B cell (primary cell): ENCODE measurements at regions not wholly inside any gene's neighbourhood (a gene's known extent, or its start where the extent isn't known, plus 50 kb on each side); places are given as distances from the start of the nearest gene placed in this dataset.

Source experiments
- ATAC-seq: fragments of 200-7000 bp; cut with Tn5 transposase; one replicate; pipeline ENCODE4 v1.10.0; 2021; ENCODE audit warnings: low read depth, mild to moderate bottlenecking, moderate number of reproducible peaks, moderate library complexity
- CTCF ChIA-PET: fragments of 350-600 bp; sonication (Branson Sonifier 250); formaldehyde crosslinking; loops from one replicate; lab custom pipeline; 2021; ENCODE audit warnings: antibody characterized with exemption, inconsistent platforms; lab: Charles Lee
- POLR2A ChIA-PET: fragments of 350-600 bp; sonication (Branson Sonifier 250); formaldehyde crosslinking; loops from one replicate; lab custom pipeline; 2021; ENCODE audit warnings: antibody characterized with exemption; lab: Charles Lee
- DNase-seq: peaks from one replicate; pipeline ENCODE4 v3.0.0; 2013
- H2AFZ ChIP-seq: 2 replicates; pipeline ENCODE4 v1.6.1; 2012; ENCODE audit warnings: mild to moderate bottlenecking, low read depth, low read length; ENCODE audit not compliant: insufficient read depth, poor library complexity, severe bottlenecking
- H3K27ac ChIP-seq, 2 donors: 1 replicate in 1 of 2; 2 replicates in 1 of 2; pipeline ENCODE4 v1.5.1; 2012 to 2013; ENCODE audit warnings: low read length in 2 of 2, mild to moderate bottlenecking in 2 of 2, moderate library complexity in 1 of 2
- H3K27me3 ChIP-seq, 4 experiments: fragments of 200-600 bp in 1 of 4; sonication (generic) in 1 of 4; replicated peaks in 1 of 4; 1 replicate in 2 of 4; 2 replicates in 2 of 4; pipeline versions ENCODE4 v1.6.1 to v1.7.0; 2013 to 2016; ENCODE audit warnings: low read length in 3 of 4, mild to moderate bottlenecking in 2 of 4, mixed read lengths in 1 of 4, moderate library complexity in 1 of 4; ENCODE audit not compliant: insufficient read depth in 4 of 4, control insufficient read depth in 3 of 4; ENCODE audit errors: control extremely low read depth in 1 of 4
- H3K36me3 ChIP-seq, 2 experiments: replicated peaks in 1 of 2; 1 replicate in 1 of 2; 2 replicates in 1 of 2; pipeline versions ENCODE4 v1.6.1 to v1.7.1; 2013; ENCODE audit warnings: low read length in 1 of 2; ENCODE audit not compliant: insufficient read depth in 2 of 2, control insufficient read depth in 1 of 2; ENCODE audit errors: control extremely low read depth in 1 of 2, extremely low read depth in 1 of 2
- H3K4me1 ChIP-seq, 2 donors: fragments of 200-600 bp in 1 of 2; sonication (generic) in 1 of 2; 1 replicate in 1 of 2; 2 replicates in 1 of 2; pipeline versions ENCODE4 v1.5.1 to v1.6.1; 2013 to 2017; ENCODE audit warnings: low read length in 2 of 2; ENCODE audit not compliant: control insufficient read depth in 2 of 2, insufficient read depth in 2 of 2
- H3K4me2 ChIP-seq: replicated peaks from 2 replicates; pipeline ENCODE3; 2012; ENCODE audit warnings: mild to moderate bottlenecking, low read depth, low read length; ENCODE audit not compliant: poor library complexity, severe bottlenecking
- H3K4me3 ChIP-seq, 5 experiments: fragments of 200-600 bp in 1 of 5; sonication (generic) in 1 of 5; 1 replicate in 3 of 5; 2 replicates in 2 of 5; pipeline versions ENCODE4 v1.5.1 to v1.7.0; 2011 to 2016; ENCODE audit warnings: low read length in 4 of 5, mild to moderate bottlenecking in 4 of 5, low read depth in 2 of 5, control low read depth in 1 of 5, moderate library complexity in 1 of 5; ENCODE audit not compliant: insufficient read depth in 1 of 5; ENCODE audit errors: control extremely low read depth in 1 of 5, extremely low read depth in 1 of 5
- H3K79me2 ChIP-seq: fragments of 200-600 bp; sonication (generic); one replicate; pipeline ENCODE4 v1.6.0; 2016; ENCODE audit warnings: low read length; ENCODE audit not compliant: control insufficient read depth, insufficient read depth
- H3K9ac ChIP-seq: fragments of 200-600 bp; sonication (generic); 2 replicates; pipeline ENCODE4 v1.6.1; 2017; ENCODE audit warnings: mild to moderate bottlenecking, low read length, moderate library complexity
- H3K9me3 ChIP-seq, 3 donors: one replicate each; pipeline versions ENCODE4 v1.6.1 to v1.7.1; 2013; ENCODE audit warnings: low read length in 2 of 3; ENCODE audit not compliant: control insufficient read depth in 2 of 3, insufficient read depth in 1 of 3; ENCODE audit errors: control extremely low read depth in 1 of 3
- H4K20me1 ChIP-seq: 2 replicates; pipeline ENCODE4 v1.6.0; 2012; ENCODE audit warnings: mild to moderate bottlenecking, low read length; ENCODE audit not compliant: insufficient read depth, control insufficient read depth, poor library complexity, severe bottlenecking
- H3K27ac Mint-ChIP-seq: one replicate; pipeline ENCODE4 v1.8.0; 2021; ENCODE audit warnings: mixed read lengths
- H3K27me3 Mint-ChIP-seq: one replicate; pipeline ENCODE4 v1.8.0; 2021; ENCODE audit warnings: mixed read lengths
- H3K4me1 Mint-ChIP-seq: one replicate; pipeline ENCODE4 v1.8.0; 2021; ENCODE audit warnings: mixed read lengths
- H3K4me3 Mint-ChIP-seq: one replicate; pipeline ENCODE4 v1.8.0; 2021; ENCODE audit warnings: mixed read lengths
- H3K9me3 Mint-ChIP-seq: one replicate; pipeline ENCODE4 v1.8.0; 2022; ENCODE audit warnings: mixed read lengths; ENCODE audit not compliant: insufficient read depth
- EZH2 ChIP-seq: IDR thresholded peaks from 2 replicates; pipeline ENCODE4 v1.6.1; 2012; ENCODE audit warnings: borderline replicate concordance, low read depth, mild to moderate bottlenecking, moderate library complexity, low read length; ENCODE audit not compliant: insufficient read depth, poor library complexity, severe bottlenecking
- WGBS: methylation state at CpG from one replicate; pipeline ENCODE4 v1.1.5; 2013; ENCODE audit warnings: missing lambda C conversion rate; ENCODE audit not compliant: insufficient coverage; 5-methylcytosine and 5-hydroxymethylcytosine counted together
- intact Hi-C: fragments of 100-400 bp; cut with micrococcal nuclease; formaldehyde crosslinking; loops from one replicate; pipeline ENCODE4 v1.10.0; 2022
- TF ChIP-seq, protein P1 (sequence below): fragments of 200-600 bp; IDR thresholded peaks from one replicate; pipeline ENCODE4 v1.8.0; 2022; ENCODE audit warnings: antibody characterized with exemption, mild to moderate bottlenecking

GRCh38 chr4:115844180-115844579, 730.8 kb upstream of the NDST4 start:
- Histone ChIP-seq H3K9me3 (no peaks in the 10 kb centered on the region), H4K20me1 (no peaks in the 10 kb centered on the region), H3K4me2 (no peak overlapping the region), H3K27ac (no peak overlapping the region), H3K4me1 (no peaks in the 10 kb centered on the region), H3K4me3 (no peak overlapping the region), H3K27me3 (no peaks in the 10 kb centered on the region), H2AFZ (no peak overlapping the region), H3K79me2 (no peaks in the 10 kb centered on the region), H3K36me3 (no peaks in the 10 kb centered on the region), H3K9ac (no peak overlapping the region)
- POLR2A ChIA-PET, result no interaction called here
- DNase-seq (no peak), ATAC-seq (no peak)
- intact Hi-C loops, result no loop called here
- Mint-ChIP-seq H3K9me3 (peaks cover 3% of the 10 kb centered on the region), H3K4me3 (no peak overlapping the region), H3K27me3 (no peaks in the 10 kb centered on the region), H3K27ac (no peak overlapping the region), H3K4me1 (no peaks in the 10 kb centered on the region)
- CTCF ChIA-PET, result no interaction called here
- TF ChIP-seq, protein P1, sequence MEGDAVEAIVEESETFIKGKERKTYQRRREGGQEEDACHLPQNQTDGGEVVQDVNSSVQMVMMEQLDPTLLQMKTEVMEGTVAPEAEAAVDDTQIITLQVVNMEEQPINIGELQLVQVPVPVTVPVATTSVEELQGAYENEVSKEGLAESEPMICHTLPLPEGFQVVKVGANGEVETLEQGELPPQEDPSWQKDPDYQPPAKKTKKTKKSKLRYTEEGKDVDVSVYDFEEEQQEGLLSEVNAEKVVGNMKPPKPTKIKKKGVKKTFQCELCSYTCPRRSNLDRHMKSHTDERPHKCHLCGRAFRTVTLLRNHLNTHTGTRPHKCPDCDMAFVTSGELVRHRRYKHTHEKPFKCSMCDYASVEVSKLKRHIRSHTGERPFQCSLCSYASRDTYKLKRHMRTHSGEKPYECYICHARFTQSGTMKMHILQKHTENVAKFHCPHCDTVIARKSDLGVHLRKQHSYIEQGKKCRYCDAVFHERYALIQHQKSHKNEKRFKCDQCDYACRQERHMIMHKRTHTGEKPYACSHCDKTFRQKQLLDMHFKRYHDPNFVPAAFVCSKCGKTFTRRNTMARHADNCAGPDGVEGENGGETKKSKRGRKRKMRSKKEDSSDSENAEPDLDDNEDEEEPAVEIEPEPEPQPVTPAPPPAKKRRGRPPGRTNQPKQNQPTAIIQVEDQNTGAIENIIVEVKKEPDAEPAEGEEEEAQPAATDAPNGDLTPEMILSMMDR, result no peak
- TF ChIP-seq EZH2, result no peak
- WGBS, result 86% methylated on average over 2 of the region's 2 CpGs

DNA sequence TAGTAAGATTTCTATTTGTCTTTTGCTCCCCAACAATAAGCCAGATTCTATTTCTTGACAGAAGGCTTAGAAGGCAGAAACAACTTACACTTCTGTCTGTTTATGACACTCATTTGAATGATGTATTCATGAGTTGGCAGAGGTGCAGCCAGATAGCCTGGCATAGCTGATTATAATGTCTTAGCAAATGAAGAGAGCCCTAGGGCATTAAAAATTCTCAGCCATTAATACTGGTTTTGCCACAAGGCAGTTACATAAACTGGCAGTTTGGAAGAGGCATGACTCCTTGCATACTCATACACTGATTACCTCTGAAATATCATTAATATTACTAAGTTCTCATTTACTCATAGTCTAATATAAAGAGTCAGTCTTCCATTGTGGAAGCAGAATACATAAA, 728.5 kb upstream of the NDST4 start:
- Histone ChIP-seq H3K9me3 (no peaks in the 10 kb centered on the region), H3K4me1 (no peaks in the 10 kb centered on the region), H3K79me2 (no peaks in the 10 kb centered on the region), H4K20me1 (no peaks in the 10 kb centered on the region), H3K9ac (no peak overlapping the region), H3K4me2 (no peak overlapping the region), H3K4me3 (no peak overlapping the region), H2AFZ (no peak overlapping the region), H3K27me3 (no peaks in the 10 kb centered on the region), H3K27ac (no peak overlapping the region), H3K36me3 (no peaks in the 10 kb centered on the region)
- Mint-ChIP-seq H3K9me3 (peaks cover 6% of the 10 kb centered on the region), H3K27ac (no peak overlapping the region), H3K4me1 (no peaks in the 10 kb centered on the region), H3K4me3 (no peak overlapping the region), H3K27me3 (no peaks in the 10 kb centered on the region)
- ChIA-PET CTCF (no interaction called here), POLR2A (no interaction called here)
- ATAC-seq (no peak), DNase-seq (no peak)
- TF ChIP-seq EZH2, result no peak
- TF ChIP-seq, protein P1, result no peak
- intact Hi-C loops, result no loop called here
